ENCODE measurements at regions not wholly inside any gene's neighbourhood (a gene's known extent, or its start where the extent isn't known, plus 50 kb on each side); places are given as distances from the start of the nearest gene placed in this dataset.

GRCh38 chr7:22610263-22610662 is 110.3 kb upstream of the STEAP1B start (continued):
- no peak for TF ChIP-seq KDM1A (IDR thresholded peaks at IDR 0.05; ENCODE audit: borderline replicate concordance, low read length)
- TF ChIP-seq FOSL1 (IDR thresholded peaks at IDR 0.05; ENCODE audit: insufficient read depth, low read depth, low read length) = no peak
- no peak for TF ChIP-seq SP2 (IDR thresholded peaks at IDR 0.05; ENCODE audit: low read length)
- no peak for TF ChIP-seq RFX5 (IDR thresholded peaks at IDR 0.05; ENCODE audit: borderline replicate concordance, low read depth, low read length)
